Panc1 (cell line): ENCODE measurements at regions not wholly inside any gene's neighbourhood (a gene's known extent, or its start where the extent isn't known, plus 50 kb on each side); places are given as distances from the start of the nearest gene placed in this dataset.

ENCODE experiments used
- POLR2AphosphoS5 ChIP-seq: IDR thresholded peaks from 2 replicates; pipeline ENCODE4 v1.6.1; 2012; ENCODE audit warnings: mild to moderate bottlenecking, low read depth, low read length, moderate library complexity
- TF ChIP-seq, protein P1 (sequence below): fragments of 450-650 bp; IDR thresholded peaks from 2 replicates; pipeline ENCODE4 v1.5.1; 2017; ENCODE audit warnings: mild to moderate bottlenecking
- TF ChIP-seq, protein P2 (sequence below), 2 experiments: IDR thresholded peaks; 2 replicates each; pipeline ENCODE4 v1.6.1; 2011 to 2012; ENCODE audit warnings: low read depth in 2 of 2, control low read depth in 1 of 2, low read length in 1 of 2, mild to moderate bottlenecking in 1 of 2, moderate library complexity in 1 of 2; ENCODE audit not compliant: insufficient read depth in 1 of 2

- TF ChIP-seq POLR2AphosphoS5: no peak
- TF ChIP-seq, protein P1, sequence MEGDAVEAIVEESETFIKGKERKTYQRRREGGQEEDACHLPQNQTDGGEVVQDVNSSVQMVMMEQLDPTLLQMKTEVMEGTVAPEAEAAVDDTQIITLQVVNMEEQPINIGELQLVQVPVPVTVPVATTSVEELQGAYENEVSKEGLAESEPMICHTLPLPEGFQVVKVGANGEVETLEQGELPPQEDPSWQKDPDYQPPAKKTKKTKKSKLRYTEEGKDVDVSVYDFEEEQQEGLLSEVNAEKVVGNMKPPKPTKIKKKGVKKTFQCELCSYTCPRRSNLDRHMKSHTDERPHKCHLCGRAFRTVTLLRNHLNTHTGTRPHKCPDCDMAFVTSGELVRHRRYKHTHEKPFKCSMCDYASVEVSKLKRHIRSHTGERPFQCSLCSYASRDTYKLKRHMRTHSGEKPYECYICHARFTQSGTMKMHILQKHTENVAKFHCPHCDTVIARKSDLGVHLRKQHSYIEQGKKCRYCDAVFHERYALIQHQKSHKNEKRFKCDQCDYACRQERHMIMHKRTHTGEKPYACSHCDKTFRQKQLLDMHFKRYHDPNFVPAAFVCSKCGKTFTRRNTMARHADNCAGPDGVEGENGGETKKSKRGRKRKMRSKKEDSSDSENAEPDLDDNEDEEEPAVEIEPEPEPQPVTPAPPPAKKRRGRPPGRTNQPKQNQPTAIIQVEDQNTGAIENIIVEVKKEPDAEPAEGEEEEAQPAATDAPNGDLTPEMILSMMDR: no peak
- TF ChIP-seq, protein P2, sequence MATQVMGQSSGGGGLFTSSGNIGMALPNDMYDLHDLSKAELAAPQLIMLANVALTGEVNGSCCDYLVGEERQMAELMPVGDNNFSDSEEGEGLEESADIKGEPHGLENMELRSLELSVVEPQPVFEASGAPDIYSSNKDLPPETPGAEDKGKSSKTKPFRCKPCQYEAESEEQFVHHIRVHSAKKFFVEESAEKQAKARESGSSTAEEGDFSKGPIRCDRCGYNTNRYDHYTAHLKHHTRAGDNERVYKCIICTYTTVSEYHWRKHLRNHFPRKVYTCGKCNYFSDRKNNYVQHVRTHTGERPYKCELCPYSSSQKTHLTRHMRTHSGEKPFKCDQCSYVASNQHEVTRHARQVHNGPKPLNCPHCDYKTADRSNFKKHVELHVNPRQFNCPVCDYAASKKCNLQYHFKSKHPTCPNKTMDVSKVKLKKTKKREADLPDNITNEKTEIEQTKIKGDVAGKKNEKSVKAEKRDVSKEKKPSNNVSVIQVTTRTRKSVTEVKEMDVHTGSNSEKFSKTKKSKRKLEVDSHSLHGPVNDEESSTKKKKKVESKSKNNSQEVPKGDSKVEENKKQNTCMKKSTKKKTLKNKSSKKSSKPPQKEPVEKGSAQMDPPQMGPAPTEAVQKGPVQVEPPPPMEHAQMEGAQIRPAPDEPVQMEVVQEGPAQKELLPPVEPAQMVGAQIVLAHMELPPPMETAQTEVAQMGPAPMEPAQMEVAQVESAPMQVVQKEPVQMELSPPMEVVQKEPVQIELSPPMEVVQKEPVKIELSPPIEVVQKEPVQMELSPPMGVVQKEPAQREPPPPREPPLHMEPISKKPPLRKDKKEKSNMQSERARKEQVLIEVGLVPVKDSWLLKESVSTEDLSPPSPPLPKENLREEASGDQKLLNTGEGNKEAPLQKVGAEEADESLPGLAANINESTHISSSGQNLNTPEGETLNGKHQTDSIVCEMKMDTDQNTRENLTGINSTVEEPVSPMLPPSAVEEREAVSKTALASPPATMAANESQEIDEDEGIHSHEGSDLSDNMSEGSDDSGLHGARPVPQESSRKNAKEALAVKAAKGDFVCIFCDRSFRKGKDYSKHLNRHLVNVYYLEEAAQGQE (IDR thresholded peaks at IDR 0.05; ENCODE audit: insufficient read depth in 1 of 2, low read depth in 2 of 2, low read length in 1 of 2): no peak
Observed at GRCh38 chr1:30586671-30587070, 136.7 kb downstream of the MATN1 start.
